DMS 273 (cell line): ENCODE measurements at regions not wholly inside any gene's neighbourhood (a gene's known extent, or its start where the extent isn't known, plus 50 kb on each side); places are given as distances from the start of the nearest gene placed in this dataset.
"Not testable (repeated sequence)": the region's sequence is repeated elsewhere in the genome, so short reads cannot be mapped to it uniquely, and the experiment has no call there.

ENCODE experiments used
- DNase-seq: peaks from one replicate; lab custom pipeline; 2025; ENCODE audit not compliant: unreplicated experiment; lab: John Stamatoyannopoulos, UW

DNA sequence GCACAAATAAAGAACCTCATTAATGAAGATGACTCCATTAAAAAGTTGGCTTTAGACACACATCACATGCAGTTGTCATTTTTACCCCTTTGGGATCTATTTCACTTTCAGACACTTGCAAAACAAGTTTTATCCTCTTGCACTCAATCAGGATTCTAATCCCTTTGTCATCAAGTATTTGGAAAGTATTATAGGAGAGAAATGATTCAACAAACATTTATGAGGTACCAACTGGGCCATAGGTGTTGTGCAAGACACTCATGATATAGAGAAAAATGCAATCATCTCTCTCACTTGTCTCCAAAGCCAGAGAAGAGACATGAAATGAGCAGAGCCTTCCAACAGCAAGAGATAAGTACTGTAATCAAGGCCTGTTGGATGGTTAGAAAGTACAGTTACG lies 327.7 kb downstream of the RMST start:
- DNase-seq, result no peak

DNA sequence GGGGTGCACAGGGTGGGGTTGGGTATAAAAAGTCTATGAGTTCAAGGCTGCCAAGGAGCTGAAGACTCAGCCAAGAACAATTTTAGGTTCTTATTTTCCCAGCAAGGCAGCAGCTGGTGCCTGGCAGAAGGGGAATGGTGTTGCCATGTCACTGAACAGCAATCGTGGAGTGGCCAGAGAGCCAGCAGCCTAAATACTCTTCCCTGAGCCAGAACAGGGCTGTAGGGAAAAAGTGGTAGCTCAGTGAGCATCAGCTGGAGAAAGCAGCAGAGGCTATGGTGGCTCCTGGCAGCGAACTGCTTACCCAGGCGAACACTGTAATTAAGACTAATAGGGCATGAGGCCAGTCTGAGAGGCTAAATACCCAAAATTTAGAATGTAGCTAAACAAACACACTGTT lies 334.9 kb downstream of the RMST start:
- no peak for DNase-seq

- DNase-seq, result no peak
Observed at GRCh38 chr12:97800561-97800960, 338.0 kb downstream of the RMST start.

DNA sequence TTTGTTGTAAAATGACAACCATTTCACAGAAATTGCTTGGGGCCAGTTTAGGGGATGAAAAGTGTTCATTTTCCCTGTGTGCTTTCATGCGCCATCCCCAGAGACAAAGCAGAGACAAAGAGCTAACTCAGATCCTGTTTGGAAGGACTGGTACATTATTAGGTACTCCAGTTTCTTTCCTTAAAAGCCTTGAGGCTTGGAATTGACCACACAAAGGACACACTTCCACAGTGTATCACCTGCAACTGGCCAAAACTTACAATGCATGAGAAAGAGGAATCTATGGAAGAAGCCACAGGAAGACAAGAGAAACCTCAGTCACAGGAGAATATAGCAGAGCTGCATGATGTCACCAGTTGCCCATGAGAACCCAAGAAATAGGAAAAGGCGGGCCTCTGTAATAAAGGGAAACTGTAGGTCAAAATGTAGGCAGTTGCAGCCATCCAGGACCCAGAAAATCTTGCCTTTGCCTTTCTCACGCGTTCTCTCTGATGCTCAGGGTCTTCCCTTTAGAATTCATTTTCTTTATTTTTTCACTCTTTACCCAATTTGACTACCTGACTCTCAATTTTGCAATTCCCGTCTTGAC lies 339.0 kb downstream of the RMST start:
- no peak for DNase-seq

DNA sequence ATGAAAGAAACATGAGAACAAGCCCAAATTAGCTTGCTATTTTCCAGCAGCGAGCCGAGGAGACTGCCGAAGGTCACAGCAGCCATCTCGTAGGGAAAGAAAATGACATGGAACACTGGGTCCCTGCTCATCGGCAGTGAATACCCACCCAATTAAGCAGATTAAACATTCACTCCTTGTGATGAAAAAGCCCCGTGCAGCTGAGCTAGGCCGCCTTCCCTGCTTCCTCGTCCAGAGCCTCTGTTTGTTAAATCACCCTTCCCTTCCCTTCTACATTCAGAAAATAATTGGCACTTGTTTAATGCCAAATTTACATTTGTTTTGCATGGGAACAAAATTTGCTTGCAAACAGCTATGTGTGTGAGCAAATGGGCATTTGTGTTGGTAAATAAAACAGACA lies 342.5 kb downstream of the RMST start:
- no peak for DNase-seq

DNA sequence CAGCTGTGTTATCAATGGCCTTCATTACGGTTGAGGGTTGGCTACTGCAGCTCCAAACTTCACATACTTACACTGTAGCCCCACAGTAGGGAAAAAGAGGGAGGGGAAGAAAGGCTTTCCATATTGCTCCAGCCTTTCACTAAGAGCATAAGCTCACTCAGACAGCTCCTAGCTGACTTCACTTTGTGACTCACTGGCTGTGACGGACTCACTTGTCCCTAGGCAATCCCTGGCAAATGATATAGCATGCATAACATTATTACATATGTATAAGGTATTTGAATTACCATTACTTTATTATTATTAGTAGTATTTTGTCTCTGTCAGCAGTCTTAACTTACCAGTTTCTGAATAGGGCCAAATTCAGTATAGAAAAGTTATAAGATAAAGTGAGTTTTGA lies 350.7 kb downstream of the RMST start:
- no peak for DNase-seq

DNA sequence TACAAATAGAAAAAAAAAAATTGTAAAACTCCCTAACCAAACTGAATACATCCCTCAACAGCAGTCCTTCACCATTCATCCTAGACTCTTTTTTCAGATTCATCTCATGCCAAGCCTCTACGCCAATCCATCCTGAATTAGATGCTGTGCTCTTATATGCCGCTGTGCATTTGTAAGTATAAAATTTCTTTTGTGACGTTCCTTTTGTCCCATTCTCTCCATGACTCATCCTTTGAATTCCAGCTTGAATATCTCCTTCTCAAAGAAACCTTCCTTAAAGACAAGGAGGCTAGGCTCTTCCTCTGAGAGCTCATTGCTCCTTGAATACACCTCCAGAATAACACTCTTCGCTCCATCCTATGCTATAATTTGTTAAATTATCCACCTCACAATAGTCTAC lies 359.2 kb downstream of the RMST start:
- no peak for DNase-seq

DNA sequence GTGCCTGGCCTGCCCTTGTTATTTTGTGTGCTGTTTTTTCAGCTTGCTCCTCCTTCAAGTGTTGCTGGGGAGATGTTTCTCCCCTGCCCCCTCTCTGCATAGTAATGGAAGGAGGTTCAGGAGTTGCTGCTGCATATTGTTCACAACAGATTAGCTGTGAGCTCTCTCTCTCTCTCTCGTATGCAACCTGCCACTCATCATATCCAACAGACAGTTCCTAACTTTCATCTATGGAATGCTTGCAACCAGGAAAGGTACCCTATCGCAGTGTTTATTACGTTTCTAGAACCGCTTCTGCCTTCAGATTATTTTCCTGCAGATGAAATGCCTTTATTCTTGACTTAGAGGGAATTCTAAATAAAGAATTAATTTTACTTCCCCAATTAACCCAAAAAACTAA lies 372.9 kb downstream of the RMST start:
- no peak for DNase-seq

- no peak for DNase-seq
Observed at GRCh38 chr12:97837401-97837800, 374.8 kb downstream of the RMST start.

- no peak for DNase-seq
Observed at GRCh38 chr12:97848051-97848450, 385.4 kb downstream of the RMST start.

DNA sequence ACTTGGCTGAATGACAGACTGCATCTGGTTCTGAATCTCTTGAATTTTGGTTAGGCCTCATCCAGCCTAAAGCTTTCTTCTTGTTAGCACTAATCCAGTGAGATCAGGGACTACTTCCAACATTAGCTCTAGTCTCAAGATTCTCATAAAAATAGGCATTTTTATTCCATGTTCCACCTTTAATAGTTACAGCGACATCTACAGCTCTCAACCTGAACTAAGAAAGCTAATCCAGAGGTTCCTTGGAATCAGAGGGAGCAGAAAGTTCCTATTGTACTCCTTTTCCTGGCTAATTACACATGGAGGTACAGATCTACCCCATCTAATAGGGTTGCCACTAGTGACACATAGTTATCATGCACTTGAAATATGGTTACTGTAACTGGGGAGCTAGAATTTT lies 391.9 kb downstream of the RMST start:
- DNase-seq, result no peak

DNA sequence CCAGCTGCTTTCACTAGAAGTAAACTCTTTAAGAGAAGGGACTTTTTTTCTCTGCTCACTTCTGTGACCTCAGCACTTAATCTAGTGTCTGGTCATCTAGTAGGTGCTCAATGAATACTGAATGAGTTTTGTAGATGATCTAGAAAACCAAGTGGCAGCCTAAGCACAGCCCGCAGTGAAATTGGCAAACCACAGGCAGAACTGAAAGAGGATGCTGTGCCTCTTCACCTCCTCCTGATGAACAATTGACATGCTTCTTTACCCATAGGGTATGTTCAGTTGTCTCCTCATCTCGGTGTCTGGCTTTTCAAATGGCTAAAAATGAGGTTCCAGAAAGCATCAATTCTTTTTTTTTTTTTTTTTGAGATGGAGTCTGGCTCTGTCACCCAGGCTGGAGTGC lies 399.5 kb downstream of the RMST start:
- no peak for DNase-seq

DNA sequence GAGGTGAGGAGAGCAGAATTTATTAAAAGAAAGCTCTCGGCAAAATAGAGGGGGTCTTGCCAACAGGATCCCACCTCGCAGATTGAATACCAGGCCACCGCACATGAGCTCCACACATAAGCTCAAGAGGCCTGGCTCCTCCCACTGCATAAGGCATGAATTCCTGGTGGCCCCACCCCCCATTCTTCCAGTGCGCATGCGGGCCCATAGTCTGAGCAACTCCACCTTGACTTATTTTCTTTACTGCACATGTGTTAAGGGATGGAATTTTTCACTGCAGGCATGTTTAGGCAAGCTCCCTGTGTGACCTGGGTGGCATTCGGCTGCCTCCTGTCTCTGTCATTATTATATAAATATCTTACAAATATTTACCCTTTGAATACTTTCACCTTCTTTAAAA lies 412.5 kb downstream of the RMST start:
- DNase-seq, result no peak

DNA sequence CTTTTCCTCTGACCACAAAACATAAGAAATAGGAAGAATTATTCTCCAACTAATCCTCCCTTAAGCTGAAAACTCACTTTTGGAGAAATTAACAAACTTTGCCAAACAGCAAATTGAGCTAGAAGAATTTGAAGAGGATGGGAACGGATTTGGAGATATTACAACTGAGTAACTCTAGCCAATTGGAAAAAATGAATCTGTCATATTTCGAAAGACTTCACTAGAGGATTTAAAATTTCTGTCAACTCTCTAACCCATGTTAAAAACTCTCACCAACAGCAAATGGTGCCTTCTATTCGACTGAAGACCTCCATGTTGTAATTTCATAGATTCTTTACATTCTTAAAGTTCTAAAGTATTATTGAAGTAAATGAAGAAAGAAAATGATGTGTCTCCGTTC lies 414.2 kb downstream of the RMST start:
- DNase-seq, result no peak

DNA sequence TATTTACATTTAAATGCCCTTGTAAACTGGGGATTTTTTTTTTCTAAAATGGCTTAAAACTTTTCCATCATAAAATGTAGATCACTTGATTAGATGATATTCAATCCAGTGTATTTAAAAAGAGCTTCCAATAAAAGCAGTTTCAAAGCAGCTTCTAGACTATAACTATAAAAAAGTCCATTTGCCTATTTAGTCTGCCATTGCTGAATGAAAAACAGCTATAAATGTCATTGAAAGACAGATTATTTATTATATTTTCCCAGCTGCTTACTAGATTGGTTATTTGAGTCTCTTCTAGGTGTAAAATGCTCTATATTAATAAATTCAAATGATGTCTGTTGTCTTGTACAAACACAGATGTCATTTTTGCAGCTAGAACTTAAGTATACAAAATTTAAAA lies 414.8 kb downstream of the RMST start:
- DNase-seq, result no peak

DNA sequence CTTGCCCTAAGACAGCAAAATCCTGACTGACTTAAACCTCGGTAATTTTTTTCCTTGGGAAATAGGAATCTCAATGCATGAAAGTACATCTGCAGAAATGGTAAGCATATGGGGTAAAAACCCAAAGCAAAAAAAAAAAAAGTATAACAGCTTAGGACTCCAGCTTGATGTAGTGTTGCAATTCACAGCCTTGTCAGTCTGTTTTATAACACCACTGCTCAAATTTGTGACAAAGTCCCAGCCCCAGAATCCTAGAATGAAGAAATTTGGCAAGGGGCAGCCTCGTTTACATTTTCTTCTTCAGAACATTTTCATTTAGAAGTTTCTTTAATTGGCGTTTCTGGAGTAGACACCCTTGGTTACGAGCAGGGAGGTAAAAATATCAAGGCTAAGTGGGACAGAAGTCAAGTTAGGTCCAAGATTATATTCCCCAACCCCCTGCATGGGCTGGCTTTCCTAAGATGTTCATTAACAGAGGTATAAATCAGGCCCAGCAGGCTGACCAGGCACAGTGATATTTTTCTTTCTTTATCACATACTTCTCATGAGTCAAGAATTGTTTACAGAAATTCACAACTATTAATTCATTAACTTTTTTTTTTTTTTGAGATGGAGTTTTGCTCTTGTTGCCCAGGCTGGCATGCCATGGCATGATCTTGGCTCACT lies 424.0 kb downstream of the RMST start:
- DNase-seq, result no peak

GRCh38 chr12:97897881-97898280 lies 435.3 kb downstream of the RMST start:
- not testable (repeated sequence) for DNase-seq

GRCh38 chr12:97899529-97899928 lies 436.9 kb downstream of the RMST start:
- DNase-seq, result no peak

- DNase-seq, result no peak
Observed at GRCh38 chr12:97899956-97900355, 437.4 kb downstream of the RMST start.

DNA sequence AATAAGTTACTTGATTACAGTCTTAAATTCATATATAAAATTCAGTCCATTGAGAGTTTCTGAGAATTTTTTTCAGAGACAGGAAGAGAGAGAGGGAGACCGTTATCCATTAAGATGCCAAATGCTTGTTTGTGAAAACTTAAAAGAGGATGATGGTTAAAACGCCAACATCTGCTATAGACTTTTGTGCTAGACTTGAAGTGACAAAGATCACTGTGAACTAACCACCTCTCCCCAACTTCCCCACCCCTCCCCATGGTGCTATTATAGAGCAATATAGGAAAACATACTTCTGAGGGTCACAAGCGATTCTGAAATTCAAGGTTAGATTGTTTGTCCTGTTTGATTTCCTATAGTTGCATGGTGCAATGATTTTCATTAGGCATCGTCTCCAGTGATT lies 440.8 kb downstream of the RMST start:
- DNase-seq, result no peak

DNA sequence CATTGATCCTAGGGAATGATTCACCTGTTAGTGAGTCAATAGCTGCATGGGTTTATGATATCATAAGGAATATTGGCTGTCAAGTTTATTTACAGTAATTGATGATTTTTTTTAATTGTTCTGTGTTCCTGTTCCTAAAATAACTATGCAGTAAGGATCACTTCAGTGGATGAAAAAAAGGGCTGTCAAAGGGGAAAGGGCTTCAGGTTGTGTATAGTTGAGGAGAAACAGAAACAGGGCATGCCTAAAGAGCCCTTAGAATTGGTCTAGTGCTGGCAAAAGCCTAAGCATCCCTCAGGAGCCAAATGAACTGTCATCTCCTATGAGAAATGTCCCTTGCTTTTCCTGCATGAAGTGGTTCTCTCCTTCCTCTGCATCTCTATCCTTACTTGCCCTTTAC lies 444.9 kb downstream of the RMST start:
- DNase-seq, result no peak

DNA sequence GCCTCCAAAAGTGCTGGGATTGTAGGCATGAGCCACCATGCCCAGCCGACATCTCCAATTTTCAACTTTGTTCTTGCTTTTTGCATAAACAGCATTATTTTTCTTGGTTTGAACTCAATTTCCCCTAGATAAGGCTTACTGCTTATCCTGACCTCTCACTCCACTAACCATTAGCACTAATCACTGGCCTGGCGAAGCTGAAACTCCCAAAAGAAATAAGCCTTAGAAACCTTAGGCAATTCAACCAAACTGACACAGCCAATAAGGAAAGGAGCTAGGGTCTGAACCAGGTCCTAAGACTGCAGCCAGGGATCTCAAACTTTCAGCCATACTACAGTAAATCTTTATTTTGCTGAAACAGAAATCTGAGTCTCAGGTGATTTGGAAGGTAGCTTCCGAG lies 448.0 kb downstream of the RMST start:
- no peak for DNase-seq

DNA sequence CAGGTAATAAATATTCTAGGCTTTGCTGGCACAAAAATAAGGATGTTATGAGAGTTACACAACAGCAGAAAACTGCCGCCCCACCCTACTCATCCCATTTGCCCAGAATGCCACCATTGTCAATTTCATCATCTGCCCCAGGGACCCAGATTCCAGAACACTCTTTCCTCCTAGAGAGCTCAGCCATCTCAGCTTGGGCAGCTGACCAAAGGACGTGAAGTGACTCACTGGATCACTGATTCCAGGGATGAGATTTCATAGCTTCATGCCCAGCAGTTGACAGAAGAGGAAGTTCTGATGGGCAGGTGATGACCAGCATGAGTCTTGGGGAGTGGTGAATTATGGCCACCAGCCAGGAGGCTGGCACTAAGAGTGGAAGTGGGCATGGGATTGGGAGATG lies 450.3 kb downstream of the RMST start:
- DNase-seq, result no peak
